Endothelial cell (in vitro differentiated cells): ENCODE measurements at regions not wholly inside any gene's neighbourhood (a gene's known extent, or its start where the extent isn't known, plus 50 kb on each side); places are given as distances from the start of the nearest gene placed in this dataset.

Source experiments
- DNase-seq: peaks from one replicate; pipeline ENCODE4 v3.0.0; 2021; ENCODE audit warnings: low spot score
- H3K27ac Mint-ChIP-seq: one replicate; pipeline ENCODE4 v1.8.0; 2021; ENCODE audit warnings: mixed read lengths, inconsistent platforms; ENCODE audit not compliant: unreplicated experiment
- H3K27me3 Mint-ChIP-seq: one replicate; pipeline ENCODE4 v1.8.0; 2021; ENCODE audit warnings: mild to moderate bottlenecking, moderate library complexity, mixed read lengths, inconsistent platforms; ENCODE audit not compliant: unreplicated experiment
- H3K36me3 Mint-ChIP-seq: one replicate; pipeline ENCODE4 v1.8.0; 2021; ENCODE audit warnings: mild to moderate bottlenecking, low read depth, mixed read lengths, inconsistent platforms; ENCODE audit not compliant: unreplicated experiment
- H3K4me1 Mint-ChIP-seq: one replicate; pipeline ENCODE4 v1.8.0; 2021; ENCODE audit warnings: mild to moderate bottlenecking, mixed read lengths, inconsistent platforms; ENCODE audit not compliant: unreplicated experiment
- H3K4me3 Mint-ChIP-seq: one replicate; pipeline ENCODE4 v1.8.0; 2021; ENCODE audit warnings: mild to moderate bottlenecking, mixed read lengths, inconsistent platforms; ENCODE audit not compliant: unreplicated experiment
- H3K9me3 Mint-ChIP-seq: one replicate; pipeline ENCODE4 v1.8.0; 2021; ENCODE audit warnings: mixed read lengths, inconsistent platforms; ENCODE audit not compliant: unreplicated experiment
- TF ChIP-seq, protein P1 (sequence below): fragments of 200-600 bp; sonication (generic); IDR thresholded peaks from one replicate; pipeline ENCODE4 v1.5.0; 2021; ENCODE audit warnings: antibody characterized with exemption; ENCODE audit not compliant: unreplicated experiment

GRCh38 chrX:39137363-39137954, 336.2 kb downstream of the MID1IP1 start:
- Mint-ChIP-seq H3K36me3 (no peaks in the 10 kb centered on the region), H3K4me1 (no peaks in the 10 kb centered on the region), H3K4me3 (no peak overlapping the region), H3K27ac (no peak overlapping the region), H3K27me3 (no peaks in the 10 kb centered on the region), H3K9me3 (no peaks in the 10 kb centered on the region)
- TF ChIP-seq, protein P1, sequence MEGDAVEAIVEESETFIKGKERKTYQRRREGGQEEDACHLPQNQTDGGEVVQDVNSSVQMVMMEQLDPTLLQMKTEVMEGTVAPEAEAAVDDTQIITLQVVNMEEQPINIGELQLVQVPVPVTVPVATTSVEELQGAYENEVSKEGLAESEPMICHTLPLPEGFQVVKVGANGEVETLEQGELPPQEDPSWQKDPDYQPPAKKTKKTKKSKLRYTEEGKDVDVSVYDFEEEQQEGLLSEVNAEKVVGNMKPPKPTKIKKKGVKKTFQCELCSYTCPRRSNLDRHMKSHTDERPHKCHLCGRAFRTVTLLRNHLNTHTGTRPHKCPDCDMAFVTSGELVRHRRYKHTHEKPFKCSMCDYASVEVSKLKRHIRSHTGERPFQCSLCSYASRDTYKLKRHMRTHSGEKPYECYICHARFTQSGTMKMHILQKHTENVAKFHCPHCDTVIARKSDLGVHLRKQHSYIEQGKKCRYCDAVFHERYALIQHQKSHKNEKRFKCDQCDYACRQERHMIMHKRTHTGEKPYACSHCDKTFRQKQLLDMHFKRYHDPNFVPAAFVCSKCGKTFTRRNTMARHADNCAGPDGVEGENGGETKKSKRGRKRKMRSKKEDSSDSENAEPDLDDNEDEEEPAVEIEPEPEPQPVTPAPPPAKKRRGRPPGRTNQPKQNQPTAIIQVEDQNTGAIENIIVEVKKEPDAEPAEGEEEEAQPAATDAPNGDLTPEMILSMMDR, result no peak
- DNase-seq, result no peak

DNA sequence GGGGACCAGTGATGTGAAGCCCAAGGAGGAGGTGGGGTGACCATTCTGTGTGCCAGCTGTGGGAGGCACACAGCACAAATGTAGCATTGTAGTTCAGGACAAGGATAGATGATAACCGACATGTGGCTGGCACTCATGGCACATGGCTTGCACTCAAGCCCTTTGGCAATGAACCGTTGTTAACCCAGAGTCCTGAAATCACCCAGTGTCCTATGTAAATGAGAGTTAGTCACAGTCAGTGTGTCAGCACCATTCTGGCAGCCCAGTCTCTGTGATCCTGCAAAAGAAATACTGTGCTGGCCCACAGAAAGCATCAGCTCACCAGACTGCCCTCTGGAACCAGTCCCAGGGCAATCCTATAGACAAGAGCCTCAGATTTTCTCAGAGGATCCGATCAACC, 339.3 kb downstream of the MID1IP1 start:
- no peak overlapping the region for H3K27ac Mint-ChIP-seq
- TF ChIP-seq, protein P1, result no peak
- H3K27me3 Mint-ChIP-seq, result no peaks in the 10 kb centered on the region
- no peak for DNase-seq
- H3K9me3 Mint-ChIP-seq, result no peaks in the 10 kb centered on the region
- H3K36me3 Mint-ChIP-seq, result no peaks in the 10 kb centered on the region
- H3K4me3 Mint-ChIP-seq, result no peak overlapping the region
- no peaks in the 10 kb centered on the region for H3K4me1 Mint-ChIP-seq

DNA sequence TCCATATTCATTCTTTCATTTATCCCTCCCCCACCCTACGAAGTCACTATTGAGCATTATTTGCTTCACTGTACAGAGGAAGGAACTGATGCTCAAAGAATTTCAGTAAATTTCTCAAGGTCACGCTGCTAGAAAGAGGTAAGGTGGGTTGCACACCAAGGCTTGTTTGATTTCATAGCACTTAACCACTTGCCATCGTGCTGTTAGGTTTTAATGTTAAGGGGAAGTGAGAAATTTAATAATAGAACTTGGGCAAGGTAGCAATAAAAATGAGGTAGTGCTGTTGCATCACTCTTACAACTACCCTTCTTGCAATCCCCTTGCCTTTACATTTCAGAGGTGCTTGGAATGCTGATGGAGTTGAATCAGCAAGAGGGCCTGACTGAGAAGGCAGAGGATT, 343.1 kb downstream of the MID1IP1 start:
- TF ChIP-seq, protein P1, result no peak
- Mint-ChIP-seq H3K4me3 (no peak overlapping the region), H3K4me1 (no peaks in the 10 kb centered on the region), H3K9me3 (no peaks in the 10 kb centered on the region), H3K36me3 (no peaks in the 10 kb centered on the region), H3K27ac (no peak overlapping the region), H3K27me3 (no peaks in the 10 kb centered on the region)
- no peak for DNase-seq

DNA sequence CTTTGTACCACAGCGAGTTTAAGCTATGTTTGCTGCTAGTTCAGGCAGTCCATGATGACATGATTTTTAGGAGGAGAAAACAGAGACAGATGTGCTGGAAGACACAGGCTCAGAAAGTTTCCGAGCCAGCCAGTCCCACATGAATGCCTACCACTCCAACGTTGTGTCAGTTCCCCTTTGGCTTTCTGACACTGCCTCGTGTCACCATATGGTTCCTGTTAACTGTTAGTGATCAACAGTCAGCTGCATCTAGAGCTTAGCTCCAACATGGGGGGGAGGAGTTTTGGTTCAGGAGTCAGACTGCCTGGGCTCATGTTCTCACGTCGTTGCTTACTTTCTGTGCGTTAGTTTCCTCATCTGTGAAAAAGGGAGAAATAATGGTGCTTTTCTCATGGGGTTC, 343.7 kb downstream of the MID1IP1 start:
- no peaks in the 10 kb centered on the region for H3K36me3 Mint-ChIP-seq
- no peaks in the 10 kb centered on the region for H3K27me3 Mint-ChIP-seq
- no peak overlapping the region for H3K27ac Mint-ChIP-seq
- TF ChIP-seq, protein P1, result no peak
- H3K9me3 Mint-ChIP-seq, result no peaks in the 10 kb centered on the region
- no peak for DNase-seq
- H3K4me1 Mint-ChIP-seq, result peaks cover 1% of the 10 kb centered on the region
- H3K4me3 Mint-ChIP-seq, result no peak overlapping the region

GRCh38 chrX:39145859-39146258, 344.6 kb downstream of the MID1IP1 start:
- Mint-ChIP-seq H3K36me3 (no peaks in the 10 kb centered on the region), H3K27me3 (no peaks in the 10 kb centered on the region), H3K4me3 (no peak overlapping the region), H3K27ac (no peak overlapping the region), H3K9me3 (no peaks in the 10 kb centered on the region), H3K4me1 (peaks cover 8% of the 10 kb centered on the region)
- DNase-seq, result no peak
- TF ChIP-seq, protein P1, result no peak
